Epithelial cell of esophagus (primary cell): ENCODE measurements at regions not wholly inside any gene's neighbourhood (a gene's known extent, or its start where the extent isn't known, plus 50 kb on each side); places are given as distances from the start of the nearest gene placed in this dataset.

Experiments used
- DNase-seq: peaks from one replicate; pipeline ENCODE4 v3.0.0; 2010; ENCODE audit warnings: low read depth
- H3K4me3 ChIP-seq: 2 replicates; pipeline ENCODE4 v1.5.1; 2011; ENCODE audit warnings: mild to moderate bottlenecking, low read length, control low read depth
- CTCF ChIP-seq: IDR thresholded peaks from 2 replicates; pipeline ENCODE4 v1.5.1; 2011; ENCODE audit warnings: low read depth, mild to moderate bottlenecking, low read length, control low read depth, inconsistent platforms; ENCODE audit not compliant: insufficient read depth; ENCODE audit errors: missing control alignments

GRCh38 chr1:34412598-34413370 is 236.1 kb downstream of the C1orf94 start:
- H3K4me3 ChIP-seq = no peak overlapping the region
- DNase-seq = no peak
- TF ChIP-seq CTCF = no peak

- no peak overlapping the region for H3K4me3 ChIP-seq
- no peak for TF ChIP-seq CTCF
These were observed 238.4 kb downstream of the C1orf94 start for GRCh38 chr1:34415140-34415539.

GRCh38 chr1:34418166-34418565 is 241.5 kb downstream of the C1orf94 start:
- TF ChIP-seq CTCF = no peak
- no peak for DNase-seq
- H3K4me3 ChIP-seq = no peak overlapping the region

More at GRCh38 chr1:34415140-34415539, 238.4 kb downstream of the C1orf94 start:
- DNase-seq = no peak

- DNase-seq = no peak
- TF ChIP-seq CTCF = no peak
- no peak overlapping the region for H3K4me3 ChIP-seq
These were observed 243.0 kb downstream of the C1orf94 start for GRCh38 chr1:34419663-34420136.

- DNase-seq = no peak
- H3K4me3 ChIP-seq = no peak overlapping the region
- no peak for TF ChIP-seq CTCF
These were observed 248.3 kb downstream of the C1orf94 start for GRCh38 chr1:34425046-34425445.

GRCh38 chr1:34425785-34426184 is 249.1 kb downstream of the C1orf94 start:
- no peak for TF ChIP-seq CTCF
- peak; percentile 3 for DNase-seq
- no peak overlapping the region for H3K4me3 ChIP-seq
